OCI-LY7 (cell line): ENCODE measurements at regions not wholly inside any gene's neighbourhood (a gene's known extent, or its start where the extent isn't known, plus 50 kb on each side); places are given as distances from the start of the nearest gene placed in this dataset.

Experiments used
- BruUV-seq: library from RNA; stranded (reverse); fragments of 400-500 nt; replicated peaks from 2 replicates; lab custom pipeline; 2021; lab: Mats Ljungman, UMichigan
- CTCF ChIA-PET: fragments of 300-600 bp; sonication (Branson Sonifier 250); formaldehyde crosslinking; loops from one replicate; lab custom pipeline; 2022; ENCODE audit warnings: antibody characterized with exemption; ENCODE audit not compliant: unreplicated experiment; lab: Charles Lee
- POLR2A ChIA-PET: fragments of 300-600 bp; sonication (Branson Sonifier 250); formaldehyde crosslinking; loops from one replicate; lab custom pipeline; 2022; ENCODE audit warnings: antibody characterized with exemption; lab: Charles Lee
- DNase-seq: peaks from one replicate; pipeline ENCODE4 v3.0.0-alpha.2; 2015; ENCODE audit warnings: low spot score
- H2AFZ ChIP-seq: fragments of 200-600 bp; sonication (generic), shearing (Covaris generic); 2 replicates; pipeline ENCODE4 v1.6.1; 2014; ENCODE audit warnings: mild to moderate bottlenecking, antibody characterized with exemption, low read length, moderate library complexity
- H3K27ac ChIP-seq: fragments of 200-600 bp; sonication (generic); 2 replicates; pipeline ENCODE4 v1.5.1; 2014; ENCODE audit warnings: mixed run types, low read depth, mild to moderate bottlenecking, moderate library complexity, low read length, inconsistent platforms; ENCODE audit not compliant: poor library complexity, severe bottlenecking
- H3K36me3 ChIP-seq: fragments of 200-600 bp; sonication (generic); 2 replicates; pipeline ENCODE4 v1.6.1; 2014; ENCODE audit warnings: mild to moderate bottlenecking, antibody characterized with exemption, low read length, moderate library complexity, mixed read lengths; ENCODE audit not compliant: insufficient read depth
- H3K4me1 ChIP-seq: fragments of 200-600 bp; sonication (generic); 2 replicates; pipeline ENCODE4 v1.5.1; 2014; ENCODE audit warnings: mild to moderate bottlenecking, low read length; ENCODE audit not compliant: insufficient read depth, poor library complexity, severe bottlenecking
- H3K4me2 ChIP-seq: fragments of 200-600 bp; sonication (generic); 2 replicates; pipeline ENCODE4 v1.6.1; 2014; ENCODE audit warnings: mild to moderate bottlenecking, low read length
- H3K4me3 ChIP-seq: fragments of 200-600 bp; sonication (generic); 2 replicates; pipeline ENCODE4 v1.5.1; 2014; ENCODE audit warnings: mild to moderate bottlenecking, low read depth, low read length; ENCODE audit not compliant: poor library complexity, severe bottlenecking
- H3K79me2 ChIP-seq: fragments of 200-600 bp; sonication (generic); 2 replicates; pipeline ENCODE4 v1.6.1; 2016; ENCODE audit warnings: low read depth, mild to moderate bottlenecking, low read length, moderate library complexity, mixed read lengths; ENCODE audit not compliant: insufficient read depth
- H3K9me2 ChIP-seq: fragments of 200-600 bp; sonication (generic); 2 replicates; pipeline ENCODE4 v1.6.1; 2016; ENCODE audit warnings: mild to moderate bottlenecking, low read length, mixed read lengths; ENCODE audit not compliant: insufficient read depth
- H3K9me3 ChIP-seq: fragments of 200-600 bp; sonication (generic); 2 replicates; pipeline ENCODE4 v1.6.1; 2014; ENCODE audit warnings: mild to moderate bottlenecking, mixed run types, low read length, mixed read lengths
- H4K20me1 ChIP-seq: fragments of 200-600 bp; sonication (generic); 2 replicates; pipeline ENCODE4 v1.6.1; 2014; ENCODE audit warnings: mild to moderate bottlenecking, antibody characterized with exemption, low read length, moderate library complexity, mixed read lengths; ENCODE audit not compliant: insufficient read depth
- EZH2phosphoT487 ChIP-seq: fragments of 200-600 bp; sonication (generic); IDR thresholded peaks from 2 replicates; pipeline ENCODE4 v1.6.1; 2018; ENCODE audit warnings: low read depth, borderline replicate concordance, mild to moderate bottlenecking, mixed run types, antibody characterized with exemption, low read length, moderate library complexity, mixed read lengths
- intact Hi-C: fragments of 100-400 bp; cut with micrococcal nuclease; formaldehyde crosslinking; loops from one replicate; pipeline ENCODE4 v1.10.0; 2022; ENCODE audit not compliant: unreplicated experiment
- TF ChIP-seq, protein P1 (sequence below): fragments of 200-600 bp; sonication (generic); conservative IDR thresholded peaks from 2 replicates; pipeline ENCODE4 v1.5.1; 2014; ENCODE audit warnings: mild to moderate bottlenecking, antibody characterized with exemption, low read length, moderate library complexity, mixed read lengths

- no peaks in the 10 kb centered on the region for H4K20me1 ChIP-seq
- no peak overlapping the region for H2AFZ ChIP-seq
- ChIA-PET POLR2A (interaction anchor here (0.6 to 1.6 kb wide), 2 partner anchors 21 to 438 kb away, joined by 3 to 6 read pairs; no protein-coding TSS in a partner anchor), CTCF (no interaction called here)
- no peaks in the 10 kb centered on the region for H3K4me1 ChIP-seq
- H3K79me2 ChIP-seq, result no peaks in the 10 kb centered on the region
- H3K9me3 ChIP-seq, result no peaks in the 10 kb centered on the region
- no peak overlapping the region for H3K4me3 ChIP-seq
- no peak overlapping the region for H3K27ac ChIP-seq
- intact Hi-C loops, result no loop called here
- no peak for DNase-seq
- no TSS peak for BruUV-seq
- no peak for TF ChIP-seq EZH2phosphoT487
- TF ChIP-seq, protein P1, sequence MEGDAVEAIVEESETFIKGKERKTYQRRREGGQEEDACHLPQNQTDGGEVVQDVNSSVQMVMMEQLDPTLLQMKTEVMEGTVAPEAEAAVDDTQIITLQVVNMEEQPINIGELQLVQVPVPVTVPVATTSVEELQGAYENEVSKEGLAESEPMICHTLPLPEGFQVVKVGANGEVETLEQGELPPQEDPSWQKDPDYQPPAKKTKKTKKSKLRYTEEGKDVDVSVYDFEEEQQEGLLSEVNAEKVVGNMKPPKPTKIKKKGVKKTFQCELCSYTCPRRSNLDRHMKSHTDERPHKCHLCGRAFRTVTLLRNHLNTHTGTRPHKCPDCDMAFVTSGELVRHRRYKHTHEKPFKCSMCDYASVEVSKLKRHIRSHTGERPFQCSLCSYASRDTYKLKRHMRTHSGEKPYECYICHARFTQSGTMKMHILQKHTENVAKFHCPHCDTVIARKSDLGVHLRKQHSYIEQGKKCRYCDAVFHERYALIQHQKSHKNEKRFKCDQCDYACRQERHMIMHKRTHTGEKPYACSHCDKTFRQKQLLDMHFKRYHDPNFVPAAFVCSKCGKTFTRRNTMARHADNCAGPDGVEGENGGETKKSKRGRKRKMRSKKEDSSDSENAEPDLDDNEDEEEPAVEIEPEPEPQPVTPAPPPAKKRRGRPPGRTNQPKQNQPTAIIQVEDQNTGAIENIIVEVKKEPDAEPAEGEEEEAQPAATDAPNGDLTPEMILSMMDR, result no peak
- no peaks in the 10 kb centered on the region for H3K9me2 ChIP-seq
- H3K36me3 ChIP-seq, result no peaks in the 10 kb centered on the region
- H3K4me2 ChIP-seq, result no peak overlapping the region
These were observed 774.0 kb downstream of the DNAJB9 start for GRCh38 chr7:109343678-109344077.

DNA sequence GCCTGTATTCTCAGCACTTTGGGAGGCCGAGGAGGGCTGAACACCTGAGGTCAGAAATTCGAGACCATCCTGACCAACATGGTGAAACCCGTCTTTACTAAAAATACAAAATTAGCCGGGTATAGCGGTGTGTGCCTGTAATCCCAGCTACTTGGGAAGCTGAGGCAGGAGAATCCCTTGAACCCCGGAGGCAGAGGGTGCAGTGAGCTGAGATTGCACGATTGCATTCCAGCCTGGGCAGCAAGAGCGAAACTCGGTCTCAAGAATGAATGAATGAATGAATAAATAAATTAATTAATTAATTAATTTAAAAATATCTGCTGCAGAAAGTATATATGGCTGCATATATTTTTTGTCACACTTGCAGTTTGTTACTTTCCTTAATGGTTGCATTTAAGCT is 781.8 kb downstream of the DNAJB9 start:
- no peaks in the 10 kb centered on the region for H3K79me2 ChIP-seq
- no peak for DNase-seq
- H3K4me3 ChIP-seq, result no peak overlapping the region
- intact Hi-C loops, result no loop called here
- no peaks in the 10 kb centered on the region for H3K36me3 ChIP-seq
- H2AFZ ChIP-seq, result no peak overlapping the region
- ChIA-PET CTCF (no interaction called here), POLR2A (no interaction called here)
- no TSS peak for BruUV-seq
- H4K20me1 ChIP-seq, result no peaks in the 10 kb centered on the region
- no peaks in the 10 kb centered on the region for H3K9me3 ChIP-seq
- no peak overlapping the region for H3K4me2 ChIP-seq
- no peaks in the 10 kb centered on the region for H3K9me2 ChIP-seq
- TF ChIP-seq, protein P1, result no peak
- TF ChIP-seq EZH2phosphoT487, result no peak
- no peaks in the 10 kb centered on the region for H3K4me1 ChIP-seq
- no peak overlapping the region for H3K27ac ChIP-seq

DNA sequence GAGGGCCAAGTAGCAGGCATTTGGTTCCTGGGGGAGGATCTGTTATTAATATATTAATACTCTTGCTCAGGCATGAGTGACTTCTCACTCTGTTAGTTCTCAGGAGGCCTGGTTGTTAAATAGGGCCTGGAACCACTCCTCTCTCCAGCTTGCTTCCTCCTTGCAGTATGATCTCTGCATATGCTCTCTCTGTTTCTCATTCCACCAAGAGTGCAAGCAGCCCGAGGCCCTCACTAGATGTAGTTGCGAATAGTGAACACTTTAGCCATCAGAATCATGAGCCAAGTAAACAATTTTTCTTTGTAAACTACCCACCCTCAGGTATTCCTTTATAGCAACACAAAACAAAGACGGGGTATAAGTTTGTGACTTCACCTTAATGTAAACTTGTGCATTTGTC is 784.3 kb downstream of the DNAJB9 start:
- H3K4me1 ChIP-seq, result no peaks in the 10 kb centered on the region
- no peaks in the 10 kb centered on the region for H3K9me2 ChIP-seq
- no peak overlapping the region for H3K27ac ChIP-seq
- ChIA-PET POLR2A (no interaction called here), CTCF (no interaction called here)
- no peaks in the 10 kb centered on the region for H4K20me1 ChIP-seq
- TF ChIP-seq EZH2phosphoT487, result no peak
- TF ChIP-seq, protein P1, result no peak
- BruUV-seq, result no TSS peak
- no peak for DNase-seq
- no peak overlapping the region for H2AFZ ChIP-seq
- no peak overlapping the region for H3K4me3 ChIP-seq
- intact Hi-C loops, result no loop called here
- no peaks in the 10 kb centered on the region for H3K9me3 ChIP-seq
- no peaks in the 10 kb centered on the region for H3K36me3 ChIP-seq
- H3K4me2 ChIP-seq, result no peak overlapping the region
- no peaks in the 10 kb centered on the region for H3K79me2 ChIP-seq
